ENCODE measurements at regions not wholly inside any gene's neighbourhood (a gene's known extent, or its start where the extent isn't known, plus 50 kb on each side); places are given as distances from the start of the nearest gene placed in this dataset.

DNA sequence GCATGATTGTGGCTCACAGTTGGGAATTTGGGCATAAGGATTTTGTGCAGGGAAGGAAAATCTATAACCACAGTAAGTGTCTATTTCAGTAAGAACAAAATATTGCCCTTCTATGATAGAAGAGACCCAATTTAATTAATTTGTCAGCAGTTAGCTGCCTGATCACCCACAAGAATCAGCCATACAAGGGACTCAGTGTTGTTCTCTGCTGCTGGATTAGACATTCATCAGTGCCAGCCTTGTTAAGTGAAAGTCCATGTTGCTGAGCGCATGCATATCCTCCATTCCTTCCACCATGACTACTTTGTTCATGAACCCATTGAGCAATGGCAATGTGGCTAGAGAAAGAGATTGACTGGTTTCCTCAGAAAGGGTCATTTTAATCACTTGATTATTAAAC lies 125.3 kb upstream of the PDHA2 start:
- H3K9me3 ChIP-seq (ENCODE audit: low read length): no peaks in the 10 kb centered on the region
- no peaks in the 10 kb centered on the region for H3K36me3 ChIP-seq (ENCODE audit: insufficient read depth, low read length)
- POLR2A ChIA-PET: no interaction called here
- H2AFZ ChIP-seq (ENCODE audit: low read length): no peak overlapping the region
- no peaks in the 10 kb centered on the region for H3K9me2 ChIP-seq (ENCODE audit: insufficient read depth, low read length)
- H3K4me2 ChIP-seq (ENCODE audit: low read length): no peak overlapping the region
- H3K4me3 ChIP-seq (ENCODE audit: low read depth, low read length, poor library complexity, severe bottlenecking): no peak overlapping the region
- CTCF ChIA-PET (ENCODE audit: unreplicated experiment): no interaction called here
- H3K4me1 ChIP-seq (ENCODE audit: insufficient read depth, low read length, poor library complexity, severe bottlenecking): no peaks in the 10 kb centered on the region
- H3K27ac ChIP-seq (ENCODE audit: low read depth, low read length, poor library complexity, severe bottlenecking): no peak overlapping the region
- BruUV-seq (replicated peaks): no TSS peak
- intact Hi-C loops (cut with micrococcal nuclease; ENCODE audit: unreplicated experiment): no loop called here
- H4K20me1 ChIP-seq (ENCODE audit: insufficient read depth, low read length): no peaks in the 10 kb centered on the region
- no peaks in the 10 kb centered on the region for H3K79me2 ChIP-seq (ENCODE audit: insufficient read depth, low read depth, low read length)
- TF ChIP-seq EZH2phosphoT487 (IDR thresholded peaks at IDR 0.05; ENCODE audit: borderline replicate concordance, low read depth, low read length): no peak
- TF ChIP-seq, protein P1, sequence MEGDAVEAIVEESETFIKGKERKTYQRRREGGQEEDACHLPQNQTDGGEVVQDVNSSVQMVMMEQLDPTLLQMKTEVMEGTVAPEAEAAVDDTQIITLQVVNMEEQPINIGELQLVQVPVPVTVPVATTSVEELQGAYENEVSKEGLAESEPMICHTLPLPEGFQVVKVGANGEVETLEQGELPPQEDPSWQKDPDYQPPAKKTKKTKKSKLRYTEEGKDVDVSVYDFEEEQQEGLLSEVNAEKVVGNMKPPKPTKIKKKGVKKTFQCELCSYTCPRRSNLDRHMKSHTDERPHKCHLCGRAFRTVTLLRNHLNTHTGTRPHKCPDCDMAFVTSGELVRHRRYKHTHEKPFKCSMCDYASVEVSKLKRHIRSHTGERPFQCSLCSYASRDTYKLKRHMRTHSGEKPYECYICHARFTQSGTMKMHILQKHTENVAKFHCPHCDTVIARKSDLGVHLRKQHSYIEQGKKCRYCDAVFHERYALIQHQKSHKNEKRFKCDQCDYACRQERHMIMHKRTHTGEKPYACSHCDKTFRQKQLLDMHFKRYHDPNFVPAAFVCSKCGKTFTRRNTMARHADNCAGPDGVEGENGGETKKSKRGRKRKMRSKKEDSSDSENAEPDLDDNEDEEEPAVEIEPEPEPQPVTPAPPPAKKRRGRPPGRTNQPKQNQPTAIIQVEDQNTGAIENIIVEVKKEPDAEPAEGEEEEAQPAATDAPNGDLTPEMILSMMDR (conservative IDR thresholded peaks at IDR 0.05; ENCODE audit: low read length): no peak
- no peak for DNase-seq (ENCODE audit: low spot score)

GRCh38 chr4:95705323-95705722 lies 134.6 kb upstream of the PDHA2 start:
- no peak overlapping the region for H2AFZ ChIP-seq (ENCODE audit: low read length)
- DNase-seq (ENCODE audit: low spot score): no peak
- ChIA-PET CTCF (ENCODE audit: unreplicated experiment) (no interaction called here), POLR2A (no interaction called here)
- no TSS peak for BruUV-seq (replicated peaks)
- no peak for TF ChIP-seq EZH2phosphoT487 (IDR thresholded peaks at IDR 0.05; ENCODE audit: borderline replicate concordance, low read depth, low read length)
- TF ChIP-seq, protein P1 (conservative IDR thresholded peaks at IDR 0.05; ENCODE audit: low read length): no peak
- no peak overlapping the region for H3K4me3 ChIP-seq (ENCODE audit: low read depth, low read length, poor library complexity, severe bottlenecking)
- no peaks in the 10 kb centered on the region for H3K79me2 ChIP-seq (ENCODE audit: insufficient read depth, low read depth, low read length)
- H4K20me1 ChIP-seq (ENCODE audit: insufficient read depth, low read length): no peaks in the 10 kb centered on the region
- H3K9me3 ChIP-seq (ENCODE audit: low read length): no peaks in the 10 kb centered on the region
- no peaks in the 10 kb centered on the region for H3K9me2 ChIP-seq (ENCODE audit: insufficient read depth, low read length)
- H3K4me2 ChIP-seq (ENCODE audit: low read length): no peak overlapping the region
- intact Hi-C loops (cut with micrococcal nuclease; ENCODE audit: unreplicated experiment): no loop called here
- no peaks in the 10 kb centered on the region for H3K4me1 ChIP-seq (ENCODE audit: insufficient read depth, low read length, poor library complexity, severe bottlenecking)
- no peak overlapping the region for H3K27ac ChIP-seq (ENCODE audit: low read depth, low read length, poor library complexity, severe bottlenecking)
- H3K36me3 ChIP-seq (ENCODE audit: insufficient read depth, low read length): no peaks in the 10 kb centered on the region

- Histone ChIP-seq H3K9me3 (ENCODE audit: low read length) (no peaks in the 10 kb centered on the region), H3K4me2 (ENCODE audit: low read length) (no peak overlapping the region), H3K9me2 (ENCODE audit: insufficient read depth, low read length) (no peaks in the 10 kb centered on the region), H4K20me1 (ENCODE audit: insufficient read depth, low read length) (no peaks in the 10 kb centered on the region), H3K36me3 (ENCODE audit: insufficient read depth, low read length) (no peaks in the 10 kb centered on the region), H3K4me1 (ENCODE audit: insufficient read depth, low read length, poor library complexity, severe bottlenecking) (no peaks in the 10 kb centered on the region), H3K79me2 (ENCODE audit: insufficient read depth, low read depth, low read length) (no peaks in the 10 kb centered on the region), H3K27ac (ENCODE audit: low read depth, low read length, poor library complexity, severe bottlenecking) (no peak overlapping the region), H2AFZ (ENCODE audit: low read length) (no peak overlapping the region), H3K4me3 (ENCODE audit: low read depth, low read length, poor library complexity, severe bottlenecking) (no peak overlapping the region)
- ChIA-PET CTCF (ENCODE audit: unreplicated experiment) (no interaction called here), POLR2A (no interaction called here)
- no peak for DNase-seq (ENCODE audit: low spot score)
- TF ChIP-seq, protein P1 (conservative IDR thresholded peaks at IDR 0.05; ENCODE audit: low read length): no peak
- TF ChIP-seq EZH2phosphoT487 (IDR thresholded peaks at IDR 0.05; ENCODE audit: borderline replicate concordance, low read depth, low read length): no peak
- BruUV-seq (replicated peaks): no TSS peak
- intact Hi-C loops (cut with micrococcal nuclease; ENCODE audit: unreplicated experiment): no loop called here
Observed at GRCh38 chr4:95701500-95702170, 138.3 kb upstream of the PDHA2 start.
